Neural crest cell (in vitro differentiated cells): ENCODE measurements at regions not wholly inside any gene's neighbourhood (a gene's known extent, or its start where the extent isn't known, plus 50 kb on each side); places are given as distances from the start of the nearest gene placed in this dataset.

ENCODE experiments used
- DNase-seq: peaks from one replicate; pipeline ENCODE4 v3.0.0; 2021; ENCODE audit warnings: low read depth, mixed read lengths, low spot score
- H3K27ac Mint-ChIP-seq: one replicate; pipeline ENCODE4 v1.8.0; 2021; ENCODE audit warnings: mild to moderate bottlenecking, mixed read lengths; ENCODE audit not compliant: unreplicated experiment
- H3K27me3 Mint-ChIP-seq: 2 replicates; pipeline ENCODE4 v1.8.0; 2021; ENCODE audit warnings: low read depth, mild to moderate bottlenecking, mixed read lengths
- H3K36me3 Mint-ChIP-seq: 2 replicates; pipeline ENCODE4 v1.8.0; 2021; ENCODE audit warnings: low read depth, mild to moderate bottlenecking, mixed read lengths
- H3K4me1 Mint-ChIP-seq: 2 replicates; pipeline ENCODE4 v1.8.0; 2021; ENCODE audit warnings: mixed read lengths
- H3K4me3 Mint-ChIP-seq: one replicate; pipeline ENCODE4 v1.8.0; 2021; ENCODE audit warnings: mild to moderate bottlenecking, mixed read lengths
- H3K9me3 Mint-ChIP-seq: 2 replicates; pipeline ENCODE4 v1.8.0; 2021; ENCODE audit warnings: mixed read lengths
- TF ChIP-seq, protein P1 (sequence below): fragments of 200-600 bp; sonication (generic); conservative IDR thresholded peaks from 2 replicates; pipeline ENCODE4 v1.5.0; 2021; ENCODE audit warnings: antibody characterized with exemption, mild to moderate bottlenecking

DNA sequence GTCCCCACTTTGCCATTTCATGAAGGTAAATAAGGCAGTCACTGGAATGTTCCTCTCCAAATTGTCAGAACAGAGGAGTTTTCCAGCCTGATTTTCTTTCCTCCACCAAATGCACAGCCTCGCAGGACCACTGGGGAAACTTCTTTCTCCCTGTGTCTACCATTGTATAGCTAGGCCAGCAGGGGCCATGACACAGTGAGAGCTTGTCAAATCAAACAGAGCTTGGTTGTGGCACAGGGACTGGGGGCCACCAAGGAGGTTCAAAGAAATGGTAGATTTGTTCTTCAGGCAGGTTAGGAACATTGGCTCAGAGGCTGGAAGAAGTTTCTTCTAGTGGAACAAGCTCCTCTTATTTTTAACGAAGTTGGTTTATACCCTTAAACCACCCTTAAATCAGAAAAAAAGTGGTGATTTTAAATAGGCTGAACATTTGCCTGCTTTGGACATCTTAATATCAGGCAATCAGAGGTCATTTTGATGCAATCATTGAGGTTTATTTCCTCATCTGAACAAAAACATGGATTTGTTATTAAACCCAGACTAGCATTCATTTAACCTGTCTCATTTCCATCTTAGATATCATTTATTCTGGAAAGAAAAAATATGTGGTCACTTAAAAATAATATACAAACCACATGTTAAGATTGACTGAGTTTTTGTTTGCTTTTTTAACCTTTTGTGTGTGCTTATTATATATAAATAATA is 105.6 kb downstream of the GTPBP8 start:
- H3K27ac Mint-ChIP-seq = peak overlapping the region; percentile 80
- H3K27me3 Mint-ChIP-seq = no peaks in the 10 kb centered on the region
- TF ChIP-seq, protein P1, sequence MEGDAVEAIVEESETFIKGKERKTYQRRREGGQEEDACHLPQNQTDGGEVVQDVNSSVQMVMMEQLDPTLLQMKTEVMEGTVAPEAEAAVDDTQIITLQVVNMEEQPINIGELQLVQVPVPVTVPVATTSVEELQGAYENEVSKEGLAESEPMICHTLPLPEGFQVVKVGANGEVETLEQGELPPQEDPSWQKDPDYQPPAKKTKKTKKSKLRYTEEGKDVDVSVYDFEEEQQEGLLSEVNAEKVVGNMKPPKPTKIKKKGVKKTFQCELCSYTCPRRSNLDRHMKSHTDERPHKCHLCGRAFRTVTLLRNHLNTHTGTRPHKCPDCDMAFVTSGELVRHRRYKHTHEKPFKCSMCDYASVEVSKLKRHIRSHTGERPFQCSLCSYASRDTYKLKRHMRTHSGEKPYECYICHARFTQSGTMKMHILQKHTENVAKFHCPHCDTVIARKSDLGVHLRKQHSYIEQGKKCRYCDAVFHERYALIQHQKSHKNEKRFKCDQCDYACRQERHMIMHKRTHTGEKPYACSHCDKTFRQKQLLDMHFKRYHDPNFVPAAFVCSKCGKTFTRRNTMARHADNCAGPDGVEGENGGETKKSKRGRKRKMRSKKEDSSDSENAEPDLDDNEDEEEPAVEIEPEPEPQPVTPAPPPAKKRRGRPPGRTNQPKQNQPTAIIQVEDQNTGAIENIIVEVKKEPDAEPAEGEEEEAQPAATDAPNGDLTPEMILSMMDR = no peak
- H3K36me3 Mint-ChIP-seq = peaks cover 6% of the 10 kb centered on the region
- peaks cover 3% of the 10 kb centered on the region for H3K9me3 Mint-ChIP-seq
- H3K4me3 Mint-ChIP-seq = no peak overlapping the region
- DNase-seq = no peak
- peaks cover 57% of the 10 kb centered on the region for H3K4me1 Mint-ChIP-seq

DNA sequence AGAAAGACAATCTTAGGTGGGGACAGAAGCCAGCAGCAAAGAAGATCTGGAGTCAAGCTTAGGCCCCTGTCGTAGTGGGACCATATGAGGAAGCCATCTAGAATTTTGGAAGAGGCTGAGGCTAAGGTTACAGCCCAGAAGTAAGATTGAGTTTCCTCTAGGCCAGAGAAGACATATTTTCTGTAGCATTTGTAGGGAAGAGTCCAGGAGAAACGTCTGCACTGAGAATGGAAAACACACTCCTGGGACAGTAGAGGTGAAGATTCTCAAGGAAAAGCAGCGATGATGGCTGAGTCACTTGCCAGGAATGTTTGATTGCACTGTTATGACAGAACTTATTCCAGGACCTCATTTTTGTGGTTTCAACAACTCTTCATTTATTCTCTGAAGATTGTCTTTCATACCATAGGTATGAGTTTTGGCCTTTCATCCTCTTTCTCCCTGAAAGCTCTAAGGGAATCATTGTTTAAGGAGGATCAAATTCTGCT is 107.2 kb downstream of the GTPBP8 start:
- H3K4me3 Mint-ChIP-seq = no peak overlapping the region
- DNase-seq = no peak
- peaks cover 53% of the 10 kb centered on the region for H3K4me1 Mint-ChIP-seq
- H3K27me3 Mint-ChIP-seq = no peaks in the 10 kb centered on the region
- peaks cover 3% of the 10 kb centered on the region for H3K9me3 Mint-ChIP-seq
- H3K27ac Mint-ChIP-seq = no peak overlapping the region
- TF ChIP-seq, protein P1 = no peak
- H3K36me3 Mint-ChIP-seq = peaks cover 10% of the 10 kb centered on the region

DNA sequence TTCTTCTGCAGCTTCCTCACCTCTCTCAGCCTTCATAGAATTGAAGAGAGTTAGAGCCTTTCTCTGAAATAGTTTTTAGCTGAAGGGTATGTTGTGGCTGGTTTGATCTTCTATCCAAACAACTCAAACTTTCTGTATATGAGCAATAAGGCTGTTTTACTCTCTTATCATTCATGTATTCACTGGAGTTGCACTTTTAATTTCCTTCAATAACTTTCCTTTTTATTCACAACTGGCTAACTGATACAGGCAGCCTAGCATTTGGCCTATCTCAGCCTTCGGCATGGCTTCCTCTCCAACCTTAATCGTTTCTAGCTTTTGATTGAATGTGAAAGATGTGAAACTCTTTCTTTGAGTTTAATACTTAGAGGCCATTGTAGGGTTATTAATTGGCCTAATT is 109.3 kb downstream of the GTPBP8 start:
- DNase-seq = no peak
- peaks cover 3% of the 10 kb centered on the region for H3K9me3 Mint-ChIP-seq
- H3K4me3 Mint-ChIP-seq = no peak overlapping the region
- no peak overlapping the region for H3K27ac Mint-ChIP-seq
- TF ChIP-seq, protein P1 = no peak
- H3K36me3 Mint-ChIP-seq = peaks cover 10% of the 10 kb centered on the region
- H3K4me1 Mint-ChIP-seq = peaks cover 52% of the 10 kb centered on the region
- no peaks in the 10 kb centered on the region for H3K27me3 Mint-ChIP-seq

- no peak overlapping the region for H3K4me3 Mint-ChIP-seq
- peak overlapping the region; percentile 4 for H3K27ac Mint-ChIP-seq
Observed at GRCh38 chr3:113103588-113103987, 107.8 kb upstream of the BOC start.

DNA sequence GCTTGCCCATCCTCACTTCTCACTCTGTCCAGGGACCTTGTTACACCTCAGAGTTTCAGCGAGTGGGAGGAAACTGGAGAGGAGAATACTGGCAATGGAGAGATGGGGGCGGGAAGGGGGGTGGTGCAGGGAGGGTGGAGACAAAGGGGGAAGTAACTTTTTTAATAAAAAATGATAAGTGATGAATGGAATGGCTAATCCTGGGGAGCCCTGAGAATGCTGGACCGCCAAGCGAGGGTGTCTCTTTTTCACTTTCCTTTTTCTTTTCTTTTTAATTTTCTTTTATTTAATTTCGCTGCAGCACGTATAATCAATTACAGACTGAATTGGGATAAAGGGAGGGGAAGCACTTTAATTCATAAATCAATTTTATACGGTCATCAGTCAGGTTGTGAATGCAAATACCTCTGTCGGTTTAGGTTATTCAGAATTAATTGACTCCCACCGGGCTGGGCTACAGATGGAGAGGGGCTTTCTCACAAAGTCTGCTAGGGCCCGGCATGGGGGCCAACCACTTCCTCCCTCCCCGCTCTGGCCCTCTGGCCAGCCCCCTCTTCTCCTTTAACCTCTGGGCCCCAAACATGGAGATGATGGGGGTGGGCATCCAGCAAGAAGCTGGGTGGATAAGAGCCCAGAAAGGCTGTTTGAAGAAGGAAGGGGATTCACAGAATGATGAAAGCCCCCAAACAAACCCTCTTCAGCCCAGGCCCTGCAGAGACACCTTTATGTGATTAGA is 106.8 kb upstream of the BOC start:
- DNase-seq = no peak
- peaks cover 51% of the 10 kb centered on the region for H3K4me1 Mint-ChIP-seq
- peak overlapping the region; percentile 64 for H3K4me3 Mint-ChIP-seq
- no peaks in the 10 kb centered on the region for H3K27me3 Mint-ChIP-seq
- H3K27ac Mint-ChIP-seq = peak overlapping the region; percentile 83
- TF ChIP-seq, protein P1 = no peak
- peaks cover 3% of the 10 kb centered on the region for H3K9me3 Mint-ChIP-seq
- H3K36me3 Mint-ChIP-seq = peaks cover 10% of the 10 kb centered on the region

More at GRCh38 chr3:113103588-113103987, 107.8 kb upstream of the BOC start:
- H3K9me3 Mint-ChIP-seq = peaks cover 3% of the 10 kb centered on the region
- no peak for DNase-seq
- H3K27me3 Mint-ChIP-seq = no peaks in the 10 kb centered on the region
- H3K36me3 Mint-ChIP-seq = peaks cover 10% of the 10 kb centered on the region
- H3K4me1 Mint-ChIP-seq = peaks cover 52% of the 10 kb centered on the region
- TF ChIP-seq, protein P1 = no peak
